Activated naive CD8-positive, alpha-beta T cell treated with anti-CD3 and anti-CD28 coated beads, Interleukin-2, amount 50 U/mL, for 16 hours (primary cell): ENCODE measurements at regions not wholly inside any gene's neighbourhood (a gene's known extent, or its start where the extent isn't known, plus 50 kb on each side); places are given as distances from the start of the nearest gene placed in this dataset.

Experiments
- DNase-seq: peaks from one replicate; pipeline ENCODE4 v3.0.0-alpha.2; 2020; ENCODE audit warnings: low read depth, low spot score

DNA sequence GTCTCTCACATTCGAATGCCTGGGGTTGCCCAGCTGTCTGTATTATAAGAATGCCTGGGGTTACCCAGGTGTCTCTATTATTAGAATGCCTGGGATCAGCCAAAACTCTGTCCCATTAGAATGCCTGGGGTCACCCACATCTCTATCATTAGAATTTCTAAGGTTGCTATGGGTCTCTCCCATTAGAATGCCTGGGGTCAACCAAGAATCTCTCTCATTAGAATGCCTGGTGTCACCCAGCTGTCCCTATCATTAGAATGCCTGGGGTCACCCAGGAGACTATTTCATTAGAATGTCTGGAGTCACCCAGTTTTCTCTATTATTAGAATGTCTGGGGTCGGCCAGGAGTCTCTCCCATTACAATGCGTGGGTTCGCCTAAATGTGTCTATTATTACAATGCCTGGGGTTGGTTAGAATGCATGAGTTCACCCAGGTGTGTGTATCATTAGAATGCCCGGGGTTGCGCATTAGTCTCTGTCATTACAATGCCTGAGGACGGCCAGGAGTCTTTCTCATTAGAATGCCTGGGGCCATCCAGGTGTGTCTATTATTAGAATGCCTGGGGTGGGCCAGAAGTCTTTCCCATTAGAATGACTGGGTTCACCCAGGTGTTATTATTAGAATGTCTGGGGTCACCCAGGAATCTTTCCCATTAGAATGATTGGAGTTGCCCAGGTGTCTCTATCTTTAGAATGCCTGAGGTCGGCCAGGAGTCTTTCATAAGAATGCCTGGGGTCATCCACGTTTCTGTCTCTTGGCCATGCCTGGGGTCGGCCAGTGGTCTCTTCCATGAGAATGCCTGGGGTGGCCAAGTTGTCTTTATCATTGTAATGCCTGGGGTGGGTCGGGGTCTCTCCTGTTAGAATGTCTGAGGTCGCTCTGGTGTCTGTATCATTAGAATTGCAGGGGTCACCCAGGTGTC is 59.6 kb downstream of the RNF187 start:
- no peak for DNase-seq

DNA sequence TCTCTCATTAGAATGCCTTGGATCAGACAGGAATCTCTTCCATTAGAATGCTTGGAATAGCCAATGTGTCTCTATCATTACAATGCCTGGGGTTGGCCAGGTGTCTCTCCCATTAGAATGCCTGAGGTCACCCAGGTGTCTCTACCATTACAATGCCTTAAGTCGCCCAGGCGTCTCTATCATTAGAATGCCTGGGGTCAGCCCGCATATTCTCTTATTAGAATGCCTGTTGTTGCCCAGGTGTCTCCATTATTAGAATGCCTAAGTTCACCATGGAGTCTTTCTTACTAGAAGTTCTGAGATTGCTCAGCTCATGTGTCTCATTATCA is 60.2 kb downstream of the RNF187 start:
- no peak for DNase-seq

GRCh38 chr1:228548788-228549187 is 61.6 kb downstream of the RNF187 start:
- DNase-seq: no peak

- DNase-seq: no peak
Observed at GRCh38 chr1:228552596-228553176, 65.5 kb downstream of the RNF187 start.

DNA sequence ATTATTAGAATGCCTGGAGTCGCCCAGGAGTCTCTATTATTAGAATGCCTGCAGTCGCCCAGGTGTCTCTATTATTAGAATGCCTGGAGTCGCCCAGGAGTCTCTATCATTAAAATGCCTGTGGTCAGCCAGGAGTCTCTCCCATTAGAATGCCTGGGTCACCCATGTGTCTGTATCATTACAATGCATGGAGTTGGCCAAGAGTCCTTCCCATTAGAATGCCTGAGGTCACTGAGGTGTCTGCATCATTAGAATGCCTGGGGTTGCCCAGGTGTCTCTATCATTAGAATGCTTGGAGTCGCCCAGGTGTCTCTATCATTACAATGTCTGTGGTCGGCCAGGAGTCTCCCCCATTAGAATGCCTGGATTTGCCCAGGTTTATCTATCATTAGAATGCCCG is 66.9 kb downstream of the RNF187 start:
- no peak for DNase-seq

GRCh38 chr1:228555074-228555994 is 68.2 kb downstream of the RNF187 start:
- DNase-seq: no peak

GRCh38 chr1:228556634-228557430 is 69.7 kb downstream of the RNF187 start:
- DNase-seq: peak; percentile 4
